HCT116 (cell line): ENCODE measurements at regions not wholly inside any gene's neighbourhood (a gene's known extent, or its start where the extent isn't known, plus 50 kb on each side); places are given as distances from the start of the nearest gene placed in this dataset.

ENCODE experiments used
- ATAC-seq: fragments of 200-7000 bp; cut with Tn5 transposase; 2 replicates; pipeline ENCODE4 v1.9.1; 2020; ENCODE audit warnings: mild to moderate bottlenecking, moderate library complexity
- BruUV-seq: library from RNA; stranded (reverse); fragments of 400-500 nt; replicated peaks from 2 replicates; lab custom pipeline; 2021; lab: Mats Ljungman, UMichigan
- CTCF ChIA-PET: fragments of 300-600 bp; sonication (Branson Sonifier 250); formaldehyde crosslinking; loops from one replicate; lab custom pipeline; 2021; ENCODE audit warnings: antibody characterized with exemption; lab: Charles Lee
- POLR2A ChIA-PET: fragments of 300-600, 350-600 bp; sonication (Branson Sonifier 250); formaldehyde crosslinking; loops from one replicate; lab custom pipeline; 2021; ENCODE audit warnings: antibody characterized with exemption; lab: Charles Lee
- RAD21 ChIA-PET, 2 experiments: fragments of 300-600 bp; sonication (Branson Sonifier 250); formaldehyde crosslinking; loops; one replicate each; lab custom pipeline; 2023; ENCODE audit warnings: low total read pairs in 2 of 2; ENCODE audit not compliant: uncharacterized antibody in 2 of 2, unreplicated experiment in 2 of 2, low non-redundant PET in 1 of 2; lab: Charles Lee
- DNase-seq: peaks from one replicate; pipeline ENCODE4 v3.0.0-alpha.2; 2010; ENCODE audit warnings: low read depth, low spot score
- H2AFZ ChIP-seq: fragments of 200-600 bp; shearing (Covaris generic), sonication (generic); 2 replicates; pipeline ENCODE4 v1.6.1; 2017; ENCODE audit warnings: low read depth, mixed run types, mixed read lengths, antibody characterized with exemption, low read length; ENCODE audit not compliant: poor library complexity, severe bottlenecking
- H3K27ac ChIP-seq: 2 replicates; pipeline ENCODE4 v1.5.1; 2012; ENCODE audit warnings: low read depth, low read length
- H3K27me3 ChIP-seq: fragments of 200-600 bp; sonication (generic); 2 replicates; pipeline ENCODE4 v1.6.1; 2016; ENCODE audit warnings: mixed run types, low read length, mixed read lengths; ENCODE audit not compliant: insufficient read depth
- H3K36me3 ChIP-seq, 2 experiments: fragments of 200-500 bp in 1 of 2; fragments of 200-600 bp in 1 of 2; sonication (Bioruptor generic) in 1 of 2; sonication (generic) in 1 of 2; 2 replicates each; pipeline versions ENCODE4 v1.5.1 to v1.6.1; 2014 to 2016; ENCODE audit warnings: low read length in 2 of 2, inconsistent platforms in 1 of 2, mixed read lengths in 1 of 2, mixed run types in 1 of 2; ENCODE audit not compliant: insufficient read depth in 2 of 2, control insufficient read depth in 1 of 2
- H3K4me1 ChIP-seq, 2 experiments: fragments of 200-600 bp in 1 of 2; sonication (generic) in 1 of 2; 2 replicates each; pipeline versions ENCODE4 v1.5.1 to v1.6.1; 2012 to 2017; ENCODE audit warnings: low read length in 2 of 2, inconsistent platforms in 1 of 2, mild to moderate bottlenecking in 1 of 2, mixed read lengths in 1 of 2, mixed run types in 1 of 2, moderate library complexity in 1 of 2; ENCODE audit not compliant: insufficient read depth in 2 of 2, control insufficient read depth in 1 of 2
- H3K4me2 ChIP-seq: fragments of 200-600 bp; sonication (generic); 2 replicates; pipeline ENCODE4 v1.6.1; 2017; ENCODE audit warnings: mixed run types, low read length, mixed read lengths
- H3K4me3 ChIP-seq, 2 experiments: fragments of 200-600 bp in 1 of 2; sonication (generic) in 1 of 2; replicated peaks in 1 of 2; 2 replicates each; pipeline ENCODE4 v1.5.1; 2011 to 2016; ENCODE audit warnings: low read length in 2 of 2, control low read depth in 1 of 2, low read depth in 1 of 2, mild to moderate bottlenecking in 1 of 2, mixed read lengths in 1 of 2, mixed run types in 1 of 2
- H3K79me2 ChIP-seq: fragments of 200-600 bp; sonication (generic); 2 replicates; pipeline ENCODE4 v1.6.1; 2017; ENCODE audit warnings: mild to moderate bottlenecking, mixed run types, low read length, moderate library complexity, mixed read lengths; ENCODE audit not compliant: insufficient read depth
- H3K9ac ChIP-seq: fragments of 200-600 bp; sonication (generic); 2 replicates; pipeline ENCODE4 v1.6.1; 2016; ENCODE audit warnings: low read length, mixed read lengths
- H3K9me2 ChIP-seq: fragments of 200-600 bp; sonication (generic), shearing (Covaris generic); 2 replicates; pipeline ENCODE4 v1.6.1; 2017; ENCODE audit warnings: mixed run types, mild to moderate bottlenecking, moderate library complexity; ENCODE audit not compliant: insufficient read depth
- H3K9me3 ChIP-seq, 2 experiments: fragments of 200-500 bp in 1 of 2; fragments of 200-600 bp in 1 of 2; sonication (Bioruptor generic) in 1 of 2; sonication (generic) in 1 of 2; 2 replicates each; pipeline ENCODE4 v1.6.1; 2014 to 2017; ENCODE audit warnings: low read length in 2 of 2, mixed read lengths in 2 of 2, inconsistent platforms in 1 of 2, low read depth in 1 of 2, mild to moderate bottlenecking in 1 of 2, mixed run types in 1 of 2, moderate library complexity in 1 of 2; ENCODE audit not compliant: control insufficient read depth in 1 of 2, insufficient read depth in 1 of 2
- H4K20me1 ChIP-seq: fragments of 200-600 bp; sonication (generic), shearing (Covaris generic); 2 replicates; pipeline ENCODE4 v1.6.1; 2017; ENCODE audit warnings: mixed run types, mild to moderate bottlenecking, moderate library complexity; ENCODE audit not compliant: insufficient read depth
- CBX3 ChIP-seq: IDR thresholded peaks from 2 replicates; pipeline ENCODE4 v1.6.1; 2012; ENCODE audit warnings: low read depth
- EZH2phosphoT487 ChIP-seq: fragments of 200-600 bp; IDR thresholded peaks from 2 replicates; pipeline ENCODE4 v1.6.1; 2018; ENCODE audit warnings: antibody characterized with exemption, borderline replicate concordance
- FOSL1 ChIP-seq: IDR thresholded peaks from 2 replicates; pipeline ENCODE4 v1.6.1; 2012; ENCODE audit warnings: low read depth
- POLR2A ChIP-seq: IDR thresholded peaks from 2 replicates; pipeline ENCODE4 v1.7.0; 2011; ENCODE audit warnings: borderline replicate concordance; ENCODE audit not compliant: insufficient read depth, insufficient read length; ENCODE audit errors: extremely low read depth
- SIN3A ChIP-seq: IDR thresholded peaks from 2 replicates; pipeline ENCODE4 v1.6.1; 2012; ENCODE audit warnings: low read depth
- SRF ChIP-seq: IDR thresholded peaks from 2 replicates; pipeline ENCODE4 v1.6.1; 2012; ENCODE audit warnings: low read depth
- intact Hi-C: fragments of 100-400 bp; cut with micrococcal nuclease; formaldehyde crosslinking; loops from 2 replicates; pipeline ENCODE4 v1.10.0; 2022
- TF ChIP-seq, protein P1 (sequence below): IDR thresholded peaks from 2 replicates; pipeline ENCODE4 v1.6.1; 2012; ENCODE audit warnings: low read depth
- TF ChIP-seq, protein P2 (sequence below): IDR thresholded peaks from 2 replicates; pipeline ENCODE4 v1.6.1; 2012

DNA sequence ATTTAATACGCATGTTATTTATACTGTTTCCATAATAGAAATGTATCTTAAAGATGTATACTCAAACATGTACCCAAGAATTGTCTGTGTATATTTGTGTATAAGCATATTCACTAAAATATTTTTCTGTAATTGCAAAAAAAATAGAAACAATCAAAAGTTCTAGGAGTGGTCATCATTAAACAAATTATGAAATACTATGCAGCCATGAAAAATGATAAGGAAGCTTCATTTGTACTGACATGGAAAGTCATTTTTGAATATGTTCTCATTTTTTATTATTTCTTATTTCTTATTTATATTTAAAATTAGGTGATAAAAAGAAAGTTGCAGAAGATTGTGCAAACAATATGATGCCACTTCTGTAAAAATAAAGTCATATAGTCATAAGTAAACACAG lies 400.0 kb upstream of the AUTS2 start (continued):
- TF ChIP-seq, protein P1, sequence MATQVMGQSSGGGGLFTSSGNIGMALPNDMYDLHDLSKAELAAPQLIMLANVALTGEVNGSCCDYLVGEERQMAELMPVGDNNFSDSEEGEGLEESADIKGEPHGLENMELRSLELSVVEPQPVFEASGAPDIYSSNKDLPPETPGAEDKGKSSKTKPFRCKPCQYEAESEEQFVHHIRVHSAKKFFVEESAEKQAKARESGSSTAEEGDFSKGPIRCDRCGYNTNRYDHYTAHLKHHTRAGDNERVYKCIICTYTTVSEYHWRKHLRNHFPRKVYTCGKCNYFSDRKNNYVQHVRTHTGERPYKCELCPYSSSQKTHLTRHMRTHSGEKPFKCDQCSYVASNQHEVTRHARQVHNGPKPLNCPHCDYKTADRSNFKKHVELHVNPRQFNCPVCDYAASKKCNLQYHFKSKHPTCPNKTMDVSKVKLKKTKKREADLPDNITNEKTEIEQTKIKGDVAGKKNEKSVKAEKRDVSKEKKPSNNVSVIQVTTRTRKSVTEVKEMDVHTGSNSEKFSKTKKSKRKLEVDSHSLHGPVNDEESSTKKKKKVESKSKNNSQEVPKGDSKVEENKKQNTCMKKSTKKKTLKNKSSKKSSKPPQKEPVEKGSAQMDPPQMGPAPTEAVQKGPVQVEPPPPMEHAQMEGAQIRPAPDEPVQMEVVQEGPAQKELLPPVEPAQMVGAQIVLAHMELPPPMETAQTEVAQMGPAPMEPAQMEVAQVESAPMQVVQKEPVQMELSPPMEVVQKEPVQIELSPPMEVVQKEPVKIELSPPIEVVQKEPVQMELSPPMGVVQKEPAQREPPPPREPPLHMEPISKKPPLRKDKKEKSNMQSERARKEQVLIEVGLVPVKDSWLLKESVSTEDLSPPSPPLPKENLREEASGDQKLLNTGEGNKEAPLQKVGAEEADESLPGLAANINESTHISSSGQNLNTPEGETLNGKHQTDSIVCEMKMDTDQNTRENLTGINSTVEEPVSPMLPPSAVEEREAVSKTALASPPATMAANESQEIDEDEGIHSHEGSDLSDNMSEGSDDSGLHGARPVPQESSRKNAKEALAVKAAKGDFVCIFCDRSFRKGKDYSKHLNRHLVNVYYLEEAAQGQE = no peak
- TF ChIP-seq, protein P2, sequence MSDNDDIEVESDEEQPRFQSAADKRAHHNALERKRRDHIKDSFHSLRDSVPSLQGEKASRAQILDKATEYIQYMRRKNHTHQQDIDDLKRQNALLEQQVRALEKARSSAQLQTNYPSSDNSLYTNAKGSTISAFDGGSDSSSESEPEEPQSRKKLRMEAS = no peak
- TF ChIP-seq POLR2A (no peak), CBX3 (no peak), SIN3A (no peak), FOSL1 (no peak)

DNA sequence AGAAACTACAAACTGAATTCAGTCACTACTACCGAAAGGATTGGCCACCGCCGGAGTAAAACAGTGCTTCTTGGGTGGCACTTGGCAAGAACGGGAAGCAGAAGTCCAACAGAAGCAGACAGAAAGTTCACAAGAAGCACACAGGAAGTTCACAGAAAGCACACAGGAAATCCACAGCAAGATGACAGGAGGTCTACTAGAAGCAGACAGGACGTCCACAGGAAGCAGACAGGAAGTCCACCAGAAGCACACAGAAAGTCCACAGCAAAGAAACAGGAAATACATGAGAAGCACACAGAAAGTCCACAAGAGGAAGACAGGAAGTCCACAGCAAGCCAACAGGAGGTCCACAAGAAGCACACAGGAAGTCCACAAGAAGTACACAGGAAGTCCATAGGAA lies 399.2 kb upstream of the AUTS2 start:
- Histone ChIP-seq H3K9ac (no peak overlapping the region), H3K27me3 (no peaks in the 10 kb centered on the region), H3K79me2 (no peaks in the 10 kb centered on the region), H4K20me1 (no peaks in the 10 kb centered on the region), H3K27ac (no peak overlapping the region), H3K4me1 (no peaks in the 10 kb centered on the region), H2AFZ (no peak overlapping the region), H3K36me3 (no peaks in the 10 kb centered on the region), H3K4me3 (no peak overlapping the region), H3K9me2 (no peaks in the 10 kb centered on the region), H3K4me2 (no peak overlapping the region), H3K9me3 (peaks cover 6 to 22% of the 10 kb centered on the region in 2 experiments; a peak in 2 of 4 replicates)
- no peak for DNase-seq
- TF ChIP-seq EZH2phosphoT487 = no peak
- no peak for TF ChIP-seq POLR2A
- no peak for TF ChIP-seq FOSL1
- TF ChIP-seq SRF = no peak
- TF ChIP-seq, protein P1 = no peak
- intact Hi-C loops = no loop called here
- no peak for ATAC-seq
- ChIA-PET RAD21 (no interaction called here), CTCF (no interaction called here), POLR2A (no interaction called here)
- BruUV-seq = no TSS peak
